Fibroblast of skin of left biceps (primary cell): ENCODE measurements at regions not wholly inside any gene's neighbourhood (a gene's known extent, or its start where the extent isn't known, plus 50 kb on each side); places are given as distances from the start of the nearest gene placed in this dataset.

ENCODE experiments used
- DNase-seq, 2 experiments: peaks; one replicate each; pipeline ENCODE4 v3.0.0-alpha.2; 2013; ENCODE audit warnings: low read depth in 2 of 2

- DNase-seq, result no peak
Measured at GRCh38 chr21:22892028-22892427, 1893.8 kb downstream of the NCAM2 start.

DNA sequence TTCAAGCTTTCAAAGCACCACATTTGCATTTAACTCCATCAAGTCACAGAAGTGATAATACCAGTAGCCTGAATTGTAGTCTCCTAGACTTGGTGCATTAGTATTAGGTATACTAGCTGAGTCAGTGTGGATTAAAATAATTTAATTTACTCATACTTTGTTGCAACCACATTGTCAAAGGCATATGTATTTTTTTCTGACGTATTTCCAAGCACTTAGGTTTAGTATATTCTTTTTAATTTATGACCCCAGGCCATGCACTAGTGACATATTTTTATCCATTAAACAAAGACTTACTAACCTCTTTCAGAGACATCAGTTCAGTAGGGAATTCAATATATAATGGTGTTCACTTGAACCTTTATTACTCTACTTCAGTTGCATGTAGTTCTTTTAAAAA lies 1894.5 kb downstream of the NCAM2 start:
- DNase-seq, result no peak

- DNase-seq, result no peak
Measured at GRCh38 chr21:22898051-22898665, 1899.9 kb downstream of the NCAM2 start.

- no peak for DNase-seq
Measured at GRCh38 chr21:22900490-22900889, 1902.3 kb downstream of the NCAM2 start.

DNA sequence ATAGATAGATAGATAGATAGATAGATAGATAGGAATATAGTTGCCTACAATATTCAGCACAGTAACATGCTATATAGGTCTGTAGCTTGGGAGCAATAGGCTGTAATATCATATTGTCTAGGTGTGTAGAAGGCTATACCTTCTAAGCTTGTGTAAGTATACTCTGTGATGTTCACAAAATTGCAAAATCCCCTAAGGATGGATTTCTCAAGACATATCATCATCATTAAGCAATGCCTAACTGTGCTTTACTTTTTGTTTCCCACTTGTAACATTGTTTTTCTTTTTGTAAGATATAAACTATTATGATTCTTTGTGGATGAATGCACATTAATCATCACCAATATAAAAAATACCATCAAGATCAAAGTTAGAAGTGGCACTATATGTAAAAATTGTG lies 1905.6 kb downstream of the NCAM2 start:
- DNase-seq, result no peak

DNA sequence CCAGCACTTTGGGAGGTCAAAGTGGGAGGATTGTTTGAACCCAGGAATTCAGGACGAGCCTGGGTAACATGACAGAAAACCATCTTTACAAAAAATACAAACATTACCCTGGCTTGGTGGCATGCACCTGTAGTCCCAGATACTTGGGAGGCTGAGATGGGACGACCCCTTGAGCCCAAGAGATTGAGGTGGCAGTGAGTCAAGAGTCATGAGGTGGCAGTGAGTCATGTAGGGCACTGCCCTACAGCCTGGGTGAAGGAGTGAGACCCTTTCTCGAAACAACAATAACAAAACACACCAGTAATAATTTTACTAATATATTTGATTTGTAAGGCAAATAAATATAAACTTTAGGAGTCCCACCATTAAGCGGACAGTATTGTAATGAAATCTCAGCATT lies 1906.2 kb downstream of the NCAM2 start:
- no peak for DNase-seq

GRCh38 chr21:22925032-22925431 lies 1926.8 kb downstream of the NCAM2 start:
- DNase-seq, result no peak

DNA sequence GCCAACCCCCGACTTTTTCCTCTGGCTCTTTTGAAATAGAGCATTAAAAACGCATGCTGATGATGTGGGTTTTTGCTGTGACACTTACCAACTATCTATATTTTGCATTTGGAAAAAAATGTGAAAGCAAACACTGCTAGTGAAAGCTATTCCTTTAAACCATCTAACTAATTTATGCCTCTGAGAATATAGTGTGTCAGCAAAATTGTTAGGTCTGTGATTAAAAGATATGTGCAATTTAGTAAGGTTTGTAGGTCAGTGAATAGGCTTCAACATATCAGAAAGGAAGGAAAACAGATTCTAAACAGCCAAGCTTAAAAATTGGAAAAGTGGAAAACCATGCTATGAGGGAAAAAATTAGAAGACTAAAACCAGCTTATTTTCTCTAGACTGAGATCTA lies 1929.3 kb downstream of the NCAM2 start:
- no peak for DNase-seq

DNA sequence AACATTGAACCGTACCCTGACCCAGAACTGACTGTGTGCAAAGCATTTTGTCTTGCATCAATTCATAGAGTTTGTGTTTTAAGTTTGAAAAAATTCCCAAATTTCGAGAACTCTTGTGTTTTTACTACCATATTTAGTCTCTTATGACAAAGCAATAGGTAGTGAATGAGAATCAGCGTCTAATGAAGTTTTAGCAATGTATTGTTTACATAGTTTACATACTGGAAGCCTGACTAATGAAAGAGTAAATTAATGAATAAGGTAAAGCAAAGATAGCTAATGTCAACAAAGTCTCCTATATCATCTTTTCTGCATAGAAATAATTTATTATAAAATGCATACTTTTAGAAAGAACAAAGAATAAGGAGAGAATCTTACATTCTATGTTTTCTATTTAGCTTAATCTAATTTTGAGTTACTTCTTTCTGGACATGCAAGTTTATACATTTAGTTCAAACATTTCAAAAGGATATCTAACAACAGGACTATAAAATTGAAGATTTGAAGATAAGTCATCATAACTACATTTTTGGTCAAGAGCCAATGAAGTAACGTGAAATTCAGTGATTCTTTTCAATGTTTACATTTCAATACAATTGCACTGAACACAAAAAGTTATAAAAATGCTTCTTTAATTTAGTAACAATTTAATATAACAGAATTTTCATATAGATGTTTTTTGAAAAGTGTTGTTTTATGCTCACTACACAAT lies 1943.7 kb downstream of the NCAM2 start:
- DNase-seq, result no peak

- DNase-seq, result no peak
Measured at GRCh38 chr21:22955559-22955958, 1957.3 kb downstream of the NCAM2 start.

DNA sequence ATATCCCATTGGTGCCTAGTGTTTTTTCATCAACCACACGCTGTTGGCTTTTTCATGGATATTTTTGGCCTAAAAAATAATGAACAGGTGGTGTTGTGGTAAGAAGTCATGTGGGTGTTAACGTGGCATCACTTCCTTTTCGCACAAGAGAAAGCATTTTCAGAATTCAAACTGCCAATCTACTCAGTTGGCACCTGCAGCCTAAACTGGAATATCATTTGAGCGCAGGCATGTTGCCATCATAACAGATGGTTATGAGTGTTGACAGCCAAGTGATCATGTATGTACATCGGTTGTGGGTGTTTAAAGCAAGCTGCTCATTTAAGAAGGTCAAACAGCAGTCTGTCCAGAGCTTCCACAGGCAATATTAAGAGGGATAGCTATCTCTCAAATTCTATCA lies 1963.0 kb downstream of the NCAM2 start:
- no peak for DNase-seq

GRCh38 chr21:22965455-22966135 lies 1967.4 kb downstream of the NCAM2 start:
- peak; percentile 23 to 34 for DNase-seq

DNA sequence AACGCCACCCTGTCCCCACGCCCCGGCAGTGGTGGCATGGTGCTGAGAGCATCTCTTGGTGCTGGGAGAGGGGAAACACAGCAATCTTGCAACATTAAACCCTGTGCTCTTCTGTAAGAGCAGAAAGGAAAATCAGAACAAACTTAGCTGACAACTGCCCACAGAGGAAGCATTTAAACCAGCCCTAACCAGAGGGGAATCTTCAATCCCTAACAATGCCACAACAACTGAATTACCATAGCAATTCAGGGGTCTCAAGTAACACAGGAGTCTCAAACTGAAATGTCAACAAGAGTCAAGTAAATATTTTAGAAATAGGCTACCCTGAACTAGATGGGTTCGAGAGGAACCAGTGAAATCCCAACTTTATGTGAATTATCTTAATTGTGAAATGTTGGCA lies 1983.6 kb downstream of the NCAM2 start:
- no peak for DNase-seq

GRCh38 chr21:22993144-22993543 lies 1994.9 kb downstream of the NCAM2 start:
- DNase-seq, result no peak

DNA sequence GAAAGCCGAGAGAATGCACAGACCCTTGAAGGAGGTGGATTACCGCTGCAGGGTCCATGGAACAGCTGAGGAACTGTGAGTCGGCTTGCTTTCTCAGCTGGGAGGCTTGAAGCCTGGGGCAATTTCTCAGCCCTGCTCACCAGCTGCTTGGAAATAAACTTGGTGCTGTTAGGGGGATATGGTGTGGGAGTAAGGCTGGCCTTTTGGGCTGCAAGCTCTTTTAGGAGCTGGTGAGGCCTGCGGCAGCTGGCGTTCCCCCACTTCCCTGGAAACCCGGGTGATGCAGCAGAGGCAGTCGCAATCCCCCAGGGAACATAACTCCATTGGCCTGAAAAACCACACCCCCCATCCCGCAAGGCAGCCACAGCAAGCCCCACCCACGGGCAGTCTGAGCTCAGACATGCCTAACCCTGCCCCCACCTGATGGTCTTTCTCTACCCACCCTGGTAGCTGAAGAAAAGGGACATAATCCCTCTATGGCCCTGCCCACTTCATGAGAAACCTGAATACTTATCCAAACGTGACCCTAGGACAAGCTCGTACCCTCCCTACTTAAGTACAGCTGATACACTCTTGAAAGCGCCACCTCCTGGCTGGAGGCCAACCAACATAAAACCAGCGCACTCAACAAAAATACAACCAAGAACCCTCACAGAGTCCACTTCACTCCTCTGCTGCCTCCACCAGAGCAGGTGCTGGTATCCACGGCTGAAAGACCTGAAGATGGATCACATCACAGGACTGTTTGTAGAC lies 1995.8 kb downstream of the NCAM2 start:
- DNase-seq, result no peak

DNA sequence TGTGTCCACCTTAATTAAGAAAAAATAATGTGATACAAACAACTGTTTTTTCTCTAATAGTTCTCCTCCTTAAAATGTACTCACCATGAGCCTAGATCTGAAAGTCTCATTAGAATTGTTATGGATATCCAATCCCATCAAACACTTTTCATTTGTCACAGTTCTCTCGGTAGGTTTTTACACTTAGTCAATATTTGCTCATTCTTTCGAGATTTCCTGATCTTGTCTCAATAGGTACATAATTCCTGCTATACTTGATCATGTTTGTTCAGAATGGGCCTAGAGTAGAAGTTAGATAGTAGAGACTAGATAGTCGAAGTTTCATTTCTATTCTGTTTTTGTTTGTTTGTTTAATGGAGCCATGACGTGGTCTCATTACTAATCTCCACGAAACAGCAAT lies 2005.7 kb downstream of the NCAM2 start:
- no peak for DNase-seq

DNA sequence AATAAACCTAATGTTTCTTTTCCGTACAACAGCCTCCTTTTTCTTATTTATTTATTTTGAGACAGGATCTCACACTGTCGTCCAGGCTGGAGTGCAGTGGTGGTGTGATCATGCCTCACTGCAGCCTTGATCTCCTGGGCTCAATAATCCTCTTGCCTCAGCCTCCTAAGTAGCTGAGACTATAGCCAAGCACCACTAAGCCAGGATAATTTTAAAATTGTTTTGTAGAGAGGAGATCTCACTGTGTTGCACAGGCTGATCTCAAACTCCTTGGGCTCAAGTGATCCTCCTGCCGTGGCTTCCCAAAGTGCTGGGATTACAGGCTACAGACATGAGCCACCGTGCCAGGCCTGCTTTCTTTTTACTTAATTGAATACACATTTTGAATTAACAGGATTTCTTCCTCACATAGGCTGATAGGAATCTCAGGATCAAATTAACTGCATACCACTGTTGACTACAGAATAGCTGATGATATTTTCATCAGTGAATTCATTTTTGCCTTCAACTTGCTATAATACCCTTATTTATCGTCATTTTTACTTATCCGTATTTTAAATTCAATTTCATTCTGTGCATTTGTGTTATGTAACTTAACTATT lies 2010.5 kb downstream of the NCAM2 start:
- no peak for DNase-seq

DNA sequence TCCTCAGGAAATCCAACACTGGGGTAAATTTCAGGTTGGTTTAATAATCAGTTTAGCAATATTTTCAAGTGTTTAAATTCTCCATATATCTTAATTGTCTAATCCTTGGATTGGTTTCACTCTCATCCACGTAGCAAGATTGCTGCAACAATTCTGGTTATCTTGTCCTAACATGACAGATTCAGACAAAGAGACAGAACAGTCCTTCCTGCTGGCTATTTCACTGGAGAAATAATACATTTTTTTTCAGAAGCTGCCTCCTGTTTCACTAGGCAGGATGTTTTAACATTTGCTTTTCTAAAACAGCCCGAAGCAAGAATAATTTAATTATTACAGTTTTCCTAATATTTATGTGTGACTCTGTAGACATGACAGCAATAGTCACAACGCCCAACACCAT lies 2011.2 kb downstream of the NCAM2 start:
- no peak for DNase-seq

DNA sequence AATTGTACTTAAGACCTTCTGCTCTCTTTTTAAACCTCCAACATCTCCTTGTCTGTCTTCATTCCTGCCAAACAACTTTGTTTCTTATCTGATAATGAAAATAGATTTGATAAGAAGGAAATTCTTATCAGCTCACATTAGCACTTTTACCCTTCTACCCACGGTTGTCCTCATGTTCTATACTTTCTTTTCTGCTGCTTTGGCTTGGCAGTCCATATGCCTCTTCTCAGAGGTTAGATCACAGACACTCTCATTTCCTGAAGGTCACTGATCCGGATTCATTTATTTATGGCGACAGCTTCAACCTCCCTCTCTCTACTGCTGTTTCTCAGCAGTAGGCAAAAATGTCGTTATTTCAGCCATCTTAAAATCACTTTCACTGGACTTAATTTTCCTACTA lies 2015.8 kb downstream of the NCAM2 start:
- DNase-seq, result no peak

DNA sequence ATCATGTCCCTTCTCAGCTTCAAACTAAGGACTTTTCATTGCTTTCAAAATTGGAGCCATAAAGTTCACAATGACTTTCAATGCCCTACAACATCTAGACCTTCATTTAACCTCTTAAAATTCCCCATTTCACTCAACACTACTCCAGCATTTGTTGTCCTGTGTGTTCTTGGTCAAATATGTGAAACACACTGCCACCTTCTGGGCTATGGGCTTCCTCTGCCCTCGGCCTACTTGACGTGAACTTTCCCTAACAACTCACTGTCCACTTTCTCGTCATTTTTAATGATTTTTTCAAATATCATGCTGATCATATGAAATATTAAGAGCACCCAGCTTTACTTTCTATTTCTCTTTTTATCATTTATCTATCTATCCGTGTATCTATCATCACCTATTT lies 2018.4 kb downstream of the NCAM2 start:
- DNase-seq, result no peak

- no peak for DNase-seq
Measured at GRCh38 chr21:23017989-23018388, 2019.8 kb downstream of the NCAM2 start.

DNA sequence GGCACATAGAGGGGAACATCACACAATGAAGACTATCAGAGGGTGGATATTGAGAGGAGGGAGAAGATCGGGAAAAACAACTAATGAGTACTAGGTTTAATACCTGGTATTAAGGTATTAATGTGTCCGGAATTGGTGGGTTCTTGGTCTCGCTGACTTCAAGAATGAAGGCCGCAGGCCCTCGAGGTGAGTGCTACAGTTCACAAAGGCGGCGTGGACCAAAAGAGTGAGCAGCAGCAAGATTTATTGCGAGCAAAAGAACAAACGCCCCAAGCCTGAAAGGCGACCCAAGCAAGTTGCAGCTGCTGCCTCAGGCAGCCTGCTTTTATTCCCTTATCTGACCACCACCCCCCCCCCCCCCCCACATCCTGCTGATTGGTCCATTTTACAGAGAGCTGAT lies 2022.8 kb downstream of the NCAM2 start:
- no peak for DNase-seq
